ENCODE measurements at regions not wholly inside any gene's neighbourhood (a gene's known extent, or its start where the extent isn't known, plus 50 kb on each side); places are given as distances from the start of the nearest gene placed in this dataset.

- TF ChIP-seq, protein P1, sequence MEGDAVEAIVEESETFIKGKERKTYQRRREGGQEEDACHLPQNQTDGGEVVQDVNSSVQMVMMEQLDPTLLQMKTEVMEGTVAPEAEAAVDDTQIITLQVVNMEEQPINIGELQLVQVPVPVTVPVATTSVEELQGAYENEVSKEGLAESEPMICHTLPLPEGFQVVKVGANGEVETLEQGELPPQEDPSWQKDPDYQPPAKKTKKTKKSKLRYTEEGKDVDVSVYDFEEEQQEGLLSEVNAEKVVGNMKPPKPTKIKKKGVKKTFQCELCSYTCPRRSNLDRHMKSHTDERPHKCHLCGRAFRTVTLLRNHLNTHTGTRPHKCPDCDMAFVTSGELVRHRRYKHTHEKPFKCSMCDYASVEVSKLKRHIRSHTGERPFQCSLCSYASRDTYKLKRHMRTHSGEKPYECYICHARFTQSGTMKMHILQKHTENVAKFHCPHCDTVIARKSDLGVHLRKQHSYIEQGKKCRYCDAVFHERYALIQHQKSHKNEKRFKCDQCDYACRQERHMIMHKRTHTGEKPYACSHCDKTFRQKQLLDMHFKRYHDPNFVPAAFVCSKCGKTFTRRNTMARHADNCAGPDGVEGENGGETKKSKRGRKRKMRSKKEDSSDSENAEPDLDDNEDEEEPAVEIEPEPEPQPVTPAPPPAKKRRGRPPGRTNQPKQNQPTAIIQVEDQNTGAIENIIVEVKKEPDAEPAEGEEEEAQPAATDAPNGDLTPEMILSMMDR (IDR thresholded peaks at IDR 0.05), result no peak
- TF ChIP-seq POLR2A (IDR thresholded peaks at IDR 0.05), result no peak
Measured at GRCh38 chr5:4969351-4969750, 170.8 kb upstream of the ADAMTS16 start.
